SKM-1 treated with dmso at 0.1 percent for 144 hours (cell line): ENCODE measurements at regions not wholly inside any gene's neighbourhood (a gene's known extent, or its start where the extent isn't known, plus 50 kb on each side); places are given as distances from the start of the nearest gene placed in this dataset.
"Not testable (repeated sequence)": the region's sequence is repeated elsewhere in the genome, so short reads cannot be mapped to it uniquely, and the experiment has no call there.

Experiments used
- DNase-seq: peaks from one replicate; lab custom pipeline; 2025; ENCODE audit not compliant: unreplicated experiment; lab: John Stamatoyannopoulos, UW

- DNase-seq: no peak
Observed at GRCh38 chr6:105675715-105676397, 273.0 kb upstream of the PREP start.

GRCh38 chr6:105672856-105673538 lies 270.1 kb upstream of the PREP start:
- DNase-seq: not testable (repeated sequence)

- no peak for DNase-seq
Observed at GRCh38 chr6:105669232-105669631, 266.4 kb upstream of the PREP start.

GRCh38 chr6:105667056-105667455 lies 264.2 kb upstream of the PREP start:
- no peak for DNase-seq

GRCh38 chr6:105664931-105665330 lies 262.0 kb upstream of the PREP start:
- DNase-seq: no peak

- no peak for DNase-seq
Observed at GRCh38 chr6:105651969-105652368, 249.1 kb upstream of the PREP start.

- DNase-seq: no peak
Observed at GRCh38 chr6:105650347-105650746, 247.5 kb upstream of the PREP start.

GRCh38 chr6:105649192-105649591 lies 246.3 kb upstream of the PREP start:
- DNase-seq: no peak

- DNase-seq: no peak
Observed at GRCh38 chr6:105648276-105648675, 245.4 kb upstream of the PREP start.

GRCh38 chr6:105646391-105646867 lies 243.5 kb upstream of the PREP start:
- DNase-seq: no peak

- DNase-seq: no peak
Observed at GRCh38 chr6:105645958-105646357, 243.1 kb upstream of the PREP start.

- no peak for DNase-seq
Observed at GRCh38 chr6:105645156-105645555, 242.3 kb upstream of the PREP start.

GRCh38 chr6:105644691-105645090 lies 241.8 kb upstream of the PREP start:
- no peak for DNase-seq

GRCh38 chr6:105644073-105644489 lies 241.2 kb upstream of the PREP start:
- no peak for DNase-seq

- no peak for DNase-seq
Observed at GRCh38 chr6:105642708-105643107, 239.8 kb upstream of the PREP start.

- no peak for DNase-seq
Observed at GRCh38 chr6:105641504-105641903, 238.6 kb upstream of the PREP start.

- DNase-seq: no peak
Observed at GRCh38 chr6:105639124-105639523, 236.2 kb upstream of the PREP start.

GRCh38 chr6:105633814-105634213 lies 230.9 kb upstream of the PREP start:
- no peak for DNase-seq

GRCh38 chr6:105628156-105628860 lies 225.4 kb upstream of the PREP start:
- no peak for DNase-seq

- DNase-seq: no peak
Observed at GRCh38 chr6:105626295-105627158, 223.6 kb upstream of the PREP start.

GRCh38 chr6:105624021-105624420 lies 221.1 kb upstream of the PREP start:
- DNase-seq: no peak
